Lower lobe of right lung (tissue), 2 donors: ENCODE measurements at regions not wholly inside any gene's neighbourhood (a gene's known extent, or its start where the extent isn't known, plus 50 kb on each side); places are given as distances from the start of the nearest gene placed in this dataset.

Source experiments
- ATAC-seq, 2 donors: fragments of 200-7000 bp; cut with Tn5 transposase; one replicate each; pipeline ENCODE4 v1.9.1; 2020 to 2022; ENCODE audit warnings: mild to moderate bottlenecking in 2 of 2, moderate library complexity in 2 of 2
- DNase-seq: peaks from one replicate; pipeline ENCODE4 v3.0.0-alpha.2; 2020
- H3K27ac ChIP-seq: fragments of 200-600 bp; one replicate; pipeline ENCODE4 v1.8.0; 2022
- H3K27me3 ChIP-seq: fragments of 200-600 bp; one replicate; pipeline ENCODE4 v1.8.0; 2022; ENCODE audit warnings: low read depth
- H3K36me3 ChIP-seq: fragments of 200-600 bp; one replicate; pipeline ENCODE4 v1.8.0; 2022; ENCODE audit warnings: mild to moderate bottlenecking
- H3K4me1 ChIP-seq: fragments of 200-600 bp; one replicate; pipeline ENCODE4 v1.8.0; 2022
- H3K4me3 ChIP-seq: fragments of 200-600 bp; one replicate; pipeline ENCODE4 v1.8.0; 2022; ENCODE audit warnings: mild to moderate bottlenecking
- H3K9me3 ChIP-seq: fragments of 200-600 bp; one replicate; pipeline ENCODE4 v1.8.0; 2022
- CTCF ChIP-seq: fragments of 200-600 bp; IDR thresholded peaks from one replicate; pipeline ENCODE4 v1.8.0; 2022; ENCODE audit warnings: antibody characterized with exemption, mild to moderate bottlenecking
- intact Hi-C: fragments of 100-400 bp; cut with DNase I; formaldehyde crosslinking; loops from one replicate; pipeline ENCODE4 v1.11.0; 2022
- donor health status: DM: no; HTN: yes; CAD: no; lungs with severe emphysema.

- intact Hi-C loops, result no loop called here
- Histone ChIP-seq H3K4me1 (peaks cover 3% of the 10 kb centered on the region), H3K27me3 (no peaks in the 10 kb centered on the region), H3K9me3 (no peaks in the 10 kb centered on the region), H3K36me3 (no peaks in the 10 kb centered on the region), H3K4me3 (no peak overlapping the region), H3K27ac (no peak overlapping the region)
- TF ChIP-seq CTCF, result no peak
- DNase-seq, result no peak
- ATAC-seq, result no peak
Observed at GRCh38 chr2:64379186-64379585, 74.8 kb upstream of the LGALSL start.

- DNase-seq (no peak), ATAC-seq (peak; percentile 55 to 80)
- no peak for TF ChIP-seq CTCF
- H3K4me3 ChIP-seq, result no peak overlapping the region
- H3K27me3 ChIP-seq, result no peaks in the 10 kb centered on the region
- peaks cover 3% of the 10 kb centered on the region for H3K4me1 ChIP-seq
- H3K27ac ChIP-seq, result no peak overlapping the region
- no peaks in the 10 kb centered on the region for H3K9me3 ChIP-seq
- H3K36me3 ChIP-seq, result no peaks in the 10 kb centered on the region
- intact Hi-C loops, result no loop called here
Observed at GRCh38 chr2:64380853-64381527, 73.0 kb upstream of the LGALSL start.

- Histone ChIP-seq H3K27me3 (no peaks in the 10 kb centered on the region), H3K4me3 (no peak overlapping the region), H3K27ac (no peak overlapping the region), H3K9me3 (no peaks in the 10 kb centered on the region), H3K4me1 (peaks cover 3% of the 10 kb centered on the region), H3K36me3 (no peaks in the 10 kb centered on the region)
- intact Hi-C loops, result no loop called here
- ATAC-seq, result peak; percentile 59 to 68
- TF ChIP-seq CTCF, result no peak
- no peak for DNase-seq
Observed at GRCh38 chr2:64383016-64383591, 70.9 kb upstream of the LGALSL start.

- Histone ChIP-seq H3K4me3 (no peak overlapping the region), H3K9me3 (no peaks in the 10 kb centered on the region), H3K4me1 (peaks cover 3% of the 10 kb centered on the region), H3K36me3 (no peaks in the 10 kb centered on the region), H3K27ac (no peak overlapping the region), H3K27me3 (no peaks in the 10 kb centered on the region)
- no peak for ATAC-seq
- no peak for TF ChIP-seq CTCF
- no peak for DNase-seq
- intact Hi-C loops, result no loop called here
Observed at GRCh38 chr2:64383881-64384280, 70.1 kb upstream of the LGALSL start.

GRCh38 chr2:64386676-64387075, 67.3 kb upstream of the LGALSL start:
- Histone ChIP-seq H3K4me3 (no peak overlapping the region), H3K27me3 (no peaks in the 10 kb centered on the region), H3K9me3 (peaks cover 8% of the 10 kb centered on the region), H3K4me1 (peaks cover 3% of the 10 kb centered on the region), H3K27ac (no peak overlapping the region), H3K36me3 (no peaks in the 10 kb centered on the region)
- no peak for TF ChIP-seq CTCF
- DNase-seq, result no peak
- intact Hi-C loops, result no loop called here
- ATAC-seq, result no peak
